Body of pancreas (tissue), 4 donors: ENCODE measurements at regions not wholly inside any gene's neighbourhood (a gene's known extent, or its start where the extent isn't known, plus 50 kb on each side); places are given as distances from the start of the nearest gene placed in this dataset.

Experiments used
- POLR2A ChIP-seq, 3 donors: fragments of 450-650 bp; IDR thresholded peaks; one replicate each; pipeline ENCODE4 v1.6.1; 2016; ENCODE audit warnings: antibody characterized with exemption in 3 of 3, mild to moderate bottlenecking in 2 of 3
- TF ChIP-seq, protein P1 (sequence below), 7 experiments: fragments of 450-650 bp in 4 of 7; fragments of 200-600 bp in 3 of 7; sonication (generic) in 3 of 7; IDR thresholded peaks; one replicate each; pipeline ENCODE4 v1.5.1; 2016 to 2019; ENCODE audit warnings: antibody characterized with exemption in 7 of 7

DNA sequence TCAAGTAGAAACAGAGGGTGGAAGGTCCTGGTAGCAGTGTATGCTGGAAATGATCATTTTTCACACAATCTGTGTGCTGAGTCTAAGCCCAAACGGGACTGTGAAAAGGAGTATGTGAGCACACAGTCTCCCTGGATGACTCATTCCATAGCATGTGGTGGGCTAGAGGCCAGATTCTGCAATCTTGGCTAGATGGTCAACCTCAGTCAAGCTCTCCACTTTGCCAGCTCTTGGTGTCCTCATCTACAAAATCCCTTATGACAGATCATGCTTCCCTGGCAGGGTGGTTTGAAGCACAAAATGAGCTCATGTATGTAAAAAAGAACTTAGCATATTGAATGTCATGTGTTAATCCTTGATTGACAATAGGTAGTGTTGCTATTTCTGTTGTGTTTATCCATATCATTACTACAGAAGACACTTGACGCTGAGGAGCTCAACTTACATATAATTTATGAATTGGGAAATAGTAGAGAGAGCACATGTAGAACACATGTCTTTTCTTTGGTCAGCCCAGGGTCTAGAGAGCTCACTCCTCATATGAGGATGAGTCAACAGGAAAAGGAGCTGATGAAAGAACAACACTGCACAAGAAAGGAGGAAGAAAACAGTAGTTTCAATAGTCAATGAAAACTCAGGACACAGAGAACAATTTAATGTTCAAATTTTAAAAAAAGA, 517.5 kb downstream of the BCL11B start:
- TF ChIP-seq, protein P1, sequence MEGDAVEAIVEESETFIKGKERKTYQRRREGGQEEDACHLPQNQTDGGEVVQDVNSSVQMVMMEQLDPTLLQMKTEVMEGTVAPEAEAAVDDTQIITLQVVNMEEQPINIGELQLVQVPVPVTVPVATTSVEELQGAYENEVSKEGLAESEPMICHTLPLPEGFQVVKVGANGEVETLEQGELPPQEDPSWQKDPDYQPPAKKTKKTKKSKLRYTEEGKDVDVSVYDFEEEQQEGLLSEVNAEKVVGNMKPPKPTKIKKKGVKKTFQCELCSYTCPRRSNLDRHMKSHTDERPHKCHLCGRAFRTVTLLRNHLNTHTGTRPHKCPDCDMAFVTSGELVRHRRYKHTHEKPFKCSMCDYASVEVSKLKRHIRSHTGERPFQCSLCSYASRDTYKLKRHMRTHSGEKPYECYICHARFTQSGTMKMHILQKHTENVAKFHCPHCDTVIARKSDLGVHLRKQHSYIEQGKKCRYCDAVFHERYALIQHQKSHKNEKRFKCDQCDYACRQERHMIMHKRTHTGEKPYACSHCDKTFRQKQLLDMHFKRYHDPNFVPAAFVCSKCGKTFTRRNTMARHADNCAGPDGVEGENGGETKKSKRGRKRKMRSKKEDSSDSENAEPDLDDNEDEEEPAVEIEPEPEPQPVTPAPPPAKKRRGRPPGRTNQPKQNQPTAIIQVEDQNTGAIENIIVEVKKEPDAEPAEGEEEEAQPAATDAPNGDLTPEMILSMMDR (IDR thresholded peaks at IDR 0.05), result no peak
- TF ChIP-seq POLR2A (IDR thresholded peaks at IDR 0.05), result no peak
